ENCODE measurements at regions not wholly inside any gene's neighbourhood (a gene's known extent, or its start where the extent isn't known, plus 50 kb on each side); places are given as distances from the start of the nearest gene placed in this dataset.

DNA sequence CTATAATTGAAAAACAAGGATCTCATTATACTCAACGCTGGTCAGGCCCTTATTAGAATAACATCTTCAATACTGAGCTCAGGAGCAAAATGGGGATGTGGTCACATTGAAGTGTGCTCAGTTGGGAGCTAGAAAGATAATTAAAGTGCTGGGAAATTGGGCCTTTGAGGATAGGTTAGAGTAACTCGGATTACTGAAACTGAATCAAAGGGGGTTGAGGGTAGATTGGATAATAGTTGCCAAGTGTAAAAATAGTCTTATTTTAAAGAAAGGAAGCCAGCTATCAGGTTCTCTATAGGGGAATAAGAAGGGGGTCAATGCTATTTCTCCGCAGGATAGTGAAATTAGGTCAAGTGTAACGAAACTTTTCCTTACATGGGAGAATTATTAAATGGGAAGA, 391.0 kb upstream of the PTPRD start:
- DNase-seq = no peak

- DNase-seq = no peak
Measured at GRCh38 chr9:11011696-11012095, 398.9 kb upstream of the PTPRD start.

- DNase-seq = no peak
Measured at GRCh38 chr9:11016081-11016480, 403.3 kb upstream of the PTPRD start.

DNA sequence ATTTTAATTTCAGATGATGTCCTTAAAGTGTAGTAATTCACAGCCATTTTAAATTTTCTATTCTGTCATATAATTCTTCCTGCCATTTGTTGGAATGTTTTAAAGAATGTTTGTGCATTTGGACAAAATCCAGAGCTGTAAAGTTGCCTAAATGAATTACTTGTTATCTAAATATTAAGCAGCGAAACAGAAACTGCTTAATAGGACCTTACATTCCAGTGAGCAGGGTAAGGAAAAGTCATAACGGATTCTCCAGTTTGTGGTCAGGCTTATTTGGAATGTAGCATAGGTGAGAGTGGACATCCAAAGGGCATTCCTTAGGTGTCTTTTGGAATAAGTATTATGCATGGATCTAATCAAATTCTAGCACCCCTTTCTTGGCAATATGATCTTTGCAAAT, 410.4 kb upstream of the PTPRD start:
- no peak for DNase-seq

DNA sequence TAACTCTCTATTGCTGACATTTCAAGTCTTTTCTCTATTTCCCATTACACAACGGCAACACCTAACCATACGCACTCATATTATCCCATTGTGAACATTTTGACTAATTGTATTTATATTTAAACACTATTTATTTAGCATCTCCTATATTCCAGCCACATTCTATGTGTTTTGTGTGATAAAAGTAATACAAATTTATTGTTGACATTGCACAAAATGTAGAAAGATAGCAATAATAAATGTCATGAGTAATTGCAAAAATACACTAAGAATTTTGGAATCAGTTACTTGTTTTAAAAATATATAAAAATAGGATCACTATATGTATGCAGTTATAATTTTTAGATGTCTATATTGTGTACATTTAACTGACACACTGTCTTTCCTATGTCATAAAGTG, 413.0 kb upstream of the PTPRD start:
- DNase-seq = no peak

- no peak for DNase-seq
Measured at GRCh38 chr9:11038366-11038765, 425.6 kb upstream of the PTPRD start.

DNA sequence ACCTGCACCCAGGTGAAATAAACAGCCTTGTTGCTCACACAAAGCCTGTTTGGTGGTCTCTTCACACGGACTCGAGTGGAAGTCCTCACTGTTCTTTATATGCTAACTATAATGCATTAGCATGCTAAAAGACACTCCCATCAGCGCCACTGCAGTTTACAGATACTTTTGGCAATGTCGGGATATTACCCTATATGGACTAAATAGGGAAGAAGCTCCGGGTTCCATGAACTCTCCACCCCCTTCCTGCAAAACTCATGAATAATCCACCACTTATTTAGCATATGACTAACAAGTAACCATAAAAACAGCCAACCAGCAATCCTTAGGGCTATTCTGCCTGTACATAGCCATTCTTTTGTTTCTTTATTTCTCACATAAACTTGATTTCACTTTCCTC, 426.2 kb upstream of the PTPRD start:
- DNase-seq = no peak

DNA sequence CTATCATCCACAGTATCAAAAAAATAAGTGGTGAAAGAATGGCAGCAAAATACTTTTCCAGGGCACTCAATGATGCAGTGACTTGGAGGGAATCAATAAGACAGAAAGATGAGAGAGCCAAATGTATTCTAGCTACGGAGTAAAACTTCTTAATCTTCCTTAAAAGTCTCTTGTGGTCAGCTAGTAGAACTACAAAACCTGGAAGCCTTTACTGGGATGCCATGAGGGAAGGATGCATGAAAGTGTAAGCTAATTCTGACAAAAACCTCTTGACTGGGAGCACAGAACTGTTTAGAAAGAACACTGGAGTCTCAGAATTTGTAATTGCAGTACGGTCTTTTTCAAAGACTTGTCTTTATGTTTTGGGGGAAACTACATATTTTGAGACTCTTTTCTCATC, 432.8 kb upstream of the PTPRD start:
- DNase-seq = no peak

DNA sequence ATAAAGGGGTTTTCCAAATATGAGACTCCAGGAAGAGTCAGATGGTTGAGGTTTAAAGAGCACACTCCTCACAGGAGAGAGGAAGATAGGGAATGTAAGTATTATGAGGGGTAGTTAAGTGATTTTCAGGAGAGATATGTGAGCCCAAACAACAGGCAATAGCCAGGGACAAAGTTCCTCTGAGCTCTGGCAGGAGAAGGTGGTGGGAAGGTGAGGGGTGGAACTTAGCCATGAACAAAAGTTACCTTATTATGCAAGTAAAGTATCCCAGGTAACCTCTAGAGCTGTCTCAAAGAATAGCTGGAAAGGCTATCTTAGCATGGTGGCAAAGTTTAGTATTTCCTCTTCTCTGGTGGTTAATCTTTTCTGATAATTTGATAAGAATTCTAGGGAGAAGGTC, 450.5 kb upstream of the PTPRD start:
- DNase-seq = no peak

GRCh38 chr9:11064909-11065308, 452.1 kb upstream of the PTPRD start:
- no peak for DNase-seq

- DNase-seq = no peak
Measured at GRCh38 chr9:11072176-11072575, 459.4 kb upstream of the PTPRD start.

DNA sequence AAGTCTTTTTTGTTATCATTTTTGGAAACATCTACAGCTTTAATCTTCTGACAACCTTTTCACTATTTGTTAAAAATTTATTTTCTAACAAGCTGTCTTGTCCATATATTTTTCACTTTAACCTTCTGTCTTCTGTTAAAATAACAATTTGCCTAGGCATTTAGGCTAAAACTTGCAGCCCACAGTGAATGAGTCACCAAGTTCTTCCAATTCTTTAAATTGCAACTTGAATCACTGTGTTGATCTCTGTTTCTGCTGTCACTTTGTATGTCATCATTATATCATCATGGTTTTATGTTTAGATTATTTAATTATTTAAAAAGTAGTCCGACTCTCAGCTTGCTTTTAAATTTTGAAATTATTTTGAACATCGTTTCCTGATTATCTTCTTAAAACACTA, 473.8 kb upstream of the PTPRD start:
- no peak for DNase-seq

- no peak for DNase-seq
Measured at GRCh38 chr9:11088821-11089374, 476.1 kb upstream of the PTPRD start.

- DNase-seq = no peak
Measured at GRCh38 chr9:11092974-11093373, 480.2 kb upstream of the PTPRD start.

- DNase-seq = no peak
Measured at GRCh38 chr9:11097020-11097419, 484.2 kb upstream of the PTPRD start.

DNA sequence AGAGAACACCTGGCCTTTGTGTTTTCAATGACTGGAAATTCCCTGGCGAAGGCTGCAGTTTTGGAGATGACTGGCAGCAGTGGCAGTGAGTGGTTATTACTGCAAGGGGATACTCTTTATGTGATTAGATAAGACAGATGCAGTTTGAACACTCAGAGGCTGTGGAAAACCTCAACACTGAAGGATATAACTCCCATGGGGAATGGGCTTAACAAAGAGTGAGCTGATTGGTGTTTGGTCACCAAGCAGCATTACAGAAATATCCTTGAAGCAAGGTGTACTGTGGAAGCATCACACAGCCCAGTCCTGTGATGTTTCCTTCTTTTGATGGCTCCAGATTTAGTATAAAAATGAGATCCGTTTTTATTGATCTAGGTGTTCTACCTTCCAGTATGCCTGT, 490.7 kb upstream of the PTPRD start:
- DNase-seq = no peak

- no peak for DNase-seq
Measured at GRCh38 chr9:11107196-11107595, 494.4 kb upstream of the PTPRD start.

DNA sequence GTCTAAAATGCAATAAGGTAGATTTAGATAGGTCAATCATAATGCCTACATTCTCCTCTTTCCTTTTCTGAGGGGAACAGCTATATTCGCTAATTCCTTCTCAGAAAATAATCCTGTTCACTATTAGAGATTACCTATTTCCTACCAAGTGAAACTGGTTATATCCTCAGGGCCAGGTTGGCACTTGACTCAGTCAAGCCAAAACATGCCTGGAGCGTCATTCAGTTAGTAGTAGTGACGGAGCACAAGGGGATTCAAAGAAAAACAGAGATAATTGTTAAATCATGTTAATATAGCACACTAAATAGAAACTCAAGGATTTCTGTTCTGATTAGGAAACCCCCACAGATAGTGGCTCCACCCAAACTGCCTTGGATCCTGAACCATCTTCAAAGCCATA, 515.4 kb upstream of the PTPRD start:
- no peak for DNase-seq

DNA sequence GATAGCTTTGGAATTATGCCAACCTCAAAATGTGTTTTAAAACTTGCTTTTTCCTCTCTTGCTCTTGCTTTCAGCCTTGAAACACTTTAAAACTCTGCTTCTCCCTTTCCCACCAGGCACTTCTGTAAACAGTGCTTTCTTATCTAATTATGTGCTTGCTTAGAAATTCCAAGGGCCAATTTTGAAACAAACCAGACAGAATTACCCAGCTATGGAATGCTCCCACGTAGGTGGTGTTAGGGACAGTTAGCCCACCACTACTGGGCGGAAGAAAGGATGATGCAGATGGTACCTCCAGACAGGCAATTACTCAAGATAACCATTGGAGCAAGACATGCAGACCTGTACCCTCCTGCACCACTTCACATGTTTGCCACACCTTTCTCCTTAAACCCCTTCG, 523.0 kb upstream of the PTPRD start:
- DNase-seq = no peak

- DNase-seq = no peak
Measured at GRCh38 chr9:11141357-11141756, 528.6 kb upstream of the PTPRD start.

DNA sequence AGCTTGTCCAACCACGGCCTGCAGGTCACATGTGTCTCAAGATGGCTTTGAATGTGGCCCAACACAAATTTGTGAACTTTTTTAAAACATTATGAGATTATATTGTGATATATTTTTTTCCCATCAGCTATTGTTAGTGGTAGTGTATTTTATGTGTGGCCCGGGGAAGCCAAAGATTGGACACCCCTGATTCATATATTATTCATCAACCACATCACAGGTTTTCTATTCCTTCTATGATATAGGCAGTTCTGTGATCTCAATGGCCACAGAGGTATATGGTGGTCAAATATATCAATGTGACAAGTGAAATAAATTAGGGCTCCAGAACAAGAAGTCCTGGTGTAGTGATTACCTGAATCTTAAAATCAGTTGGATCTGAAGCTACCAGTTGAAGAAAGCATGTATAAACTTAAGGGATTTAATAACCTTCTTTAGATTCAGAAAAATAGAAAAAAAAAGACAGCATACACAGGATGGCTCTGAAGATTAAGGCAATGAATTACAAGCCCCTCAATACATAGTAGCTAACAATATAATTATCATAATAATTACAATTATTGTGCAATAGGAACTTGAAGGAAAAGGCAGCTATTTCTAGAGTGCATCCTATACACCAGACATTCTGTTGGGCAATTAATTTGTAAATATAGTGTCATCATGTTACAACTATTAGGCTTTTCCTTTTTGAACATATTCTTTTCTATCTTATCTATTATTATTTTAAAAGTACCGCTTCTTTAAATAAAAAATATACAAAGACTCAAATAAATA, 530.4 kb upstream of the PTPRD start:
- no peak for DNase-seq

DNA sequence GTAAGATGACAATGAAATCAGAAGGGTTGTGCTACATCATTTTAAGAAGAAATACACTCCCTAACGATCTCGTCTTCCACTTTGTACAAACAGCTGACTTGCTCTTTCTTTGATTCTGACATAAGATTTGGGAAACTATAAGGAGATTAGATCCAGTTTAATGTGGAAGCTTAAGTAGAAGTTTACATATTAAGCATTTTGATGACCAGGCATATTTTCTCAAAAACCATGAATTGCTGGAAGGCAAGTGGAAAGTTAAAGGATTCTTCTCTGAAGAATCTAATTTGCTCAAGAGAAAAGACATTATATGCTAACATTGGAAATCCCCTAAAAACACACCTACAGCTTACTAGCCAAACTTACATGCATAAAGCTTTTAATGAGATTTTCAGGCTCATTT, 531.9 kb upstream of the PTPRD start:
- DNase-seq = no peak

DNA sequence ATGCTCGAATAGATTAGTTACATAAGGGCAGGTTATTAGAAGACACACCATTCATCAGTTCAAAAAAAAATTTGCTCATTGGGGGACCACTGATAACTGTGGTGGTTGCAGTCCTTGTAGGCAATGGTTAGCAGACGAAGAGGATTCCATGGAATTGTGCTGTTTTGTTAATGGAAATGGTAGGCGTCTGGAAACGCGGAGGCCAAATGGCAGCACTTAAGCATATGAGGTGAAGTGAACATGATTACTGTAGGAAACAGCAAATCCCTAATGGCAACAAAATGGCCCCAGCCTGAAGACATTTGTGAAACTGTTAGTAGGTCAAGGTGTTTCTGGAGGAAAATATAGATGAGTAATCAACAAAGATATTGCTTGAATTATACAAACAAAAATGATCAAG, 535.4 kb upstream of the PTPRD start:
- no peak for DNase-seq

DNA sequence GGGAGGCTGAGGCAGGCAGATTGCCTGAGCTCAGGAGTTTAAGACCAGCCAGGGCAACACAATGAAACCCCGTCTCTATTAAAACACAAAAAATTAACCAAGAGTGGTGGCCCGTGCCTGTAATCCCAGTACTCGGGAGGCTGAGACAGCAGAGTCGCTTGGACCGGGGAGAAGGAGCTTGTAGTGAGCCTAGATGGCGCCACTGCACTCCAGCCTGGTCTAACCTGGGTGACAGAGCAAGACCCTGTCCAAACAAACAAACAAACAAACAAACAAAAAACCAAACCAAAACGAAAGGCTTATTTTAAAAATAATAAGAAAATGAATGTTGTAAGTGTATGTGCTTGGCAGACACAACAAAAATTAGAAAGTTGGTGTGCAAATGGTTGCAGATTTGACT, 536.3 kb upstream of the PTPRD start:
- peak; percentile 1 for DNase-seq

DNA sequence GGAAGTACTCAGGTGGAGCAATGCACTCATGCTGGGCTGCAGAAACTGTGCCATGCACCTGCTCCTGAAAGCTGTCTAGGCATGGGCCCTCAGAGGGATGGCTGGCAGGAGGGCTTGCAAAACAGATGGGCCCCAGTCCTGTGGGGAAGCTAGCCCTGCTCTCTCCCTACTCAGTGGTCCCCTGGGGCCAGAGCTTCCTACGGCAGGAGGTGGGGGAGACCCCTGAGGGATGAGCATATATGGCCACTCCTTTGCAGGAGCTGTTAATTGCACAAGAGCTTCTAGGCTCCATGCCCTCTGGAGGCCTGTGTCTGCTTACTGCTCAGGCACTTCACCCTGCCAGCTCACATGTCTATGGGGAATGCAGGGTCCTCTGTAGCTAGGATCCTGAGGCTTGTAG, 545.3 kb upstream of the PTPRD start:
- no peak for DNase-seq
